ENCODE measurements at regions not wholly inside any gene's neighbourhood (a gene's known extent, or its start where the extent isn't known, plus 50 kb on each side); places are given as distances from the start of the nearest gene placed in this dataset.
"Not testable (repeated sequence)": the region's sequence is repeated elsewhere in the genome, so short reads cannot be mapped to it uniquely, and the experiment has no call there.

- no peak for ATAC-seq (replicated peaks in 1 of 2)
- Mint-ChIP-seq H3K4me3 (no peak overlapping the region), H3K27ac (no peak overlapping the region), H3K9me3 (peaks cover 3 to 4% of the 10 kb centered on the region in 2 donors), H3K4me1 (ENCODE audit: low read depth) (no peaks in the 10 kb centered on the region), H3K36me3 (ENCODE audit: insufficient read depth in 2 of 2) (peaks cover 0 to 2% of the 10 kb centered on the region in 2 donors), H3K27me3 (ENCODE audit: low read depth) (no peaks in the 10 kb centered on the region)
- no peak for DNase-seq
These were observed 791.1 kb downstream of the AACS start for GRCh38 chr12:125856366-125856765.

GRCh38 chr12:125856896-125857295 is 791.7 kb downstream of the AACS start:
- Mint-ChIP-seq H3K4me1 (ENCODE audit: low read depth) (no peaks in the 10 kb centered on the region), H3K9me3 (peaks cover 3 to 4% of the 10 kb centered on the region in 2 donors), H3K27ac (no peak overlapping the region), H3K36me3 (ENCODE audit: insufficient read depth in 2 of 2) (peaks cover 0 to 2% of the 10 kb centered on the region in 2 donors), H3K4me3 (no peak overlapping the region), H3K27me3 (ENCODE audit: low read depth) (no peaks in the 10 kb centered on the region)
- ATAC-seq (replicated peaks in 1 of 2), result no peak
- DNase-seq, result no peak

GRCh38 chr12:125860672-125861288 is 795.5 kb downstream of the AACS start:
- H3K9me3 Mint-ChIP-seq, result peaks cover 3 to 5% of the 10 kb centered on the region in 2 donors

GRCh38 chr12:125861299-125862281 is 796.4 kb downstream of the AACS start:
- DNase-seq (no peak), ATAC-seq (replicated peaks in 1 of 2) (no peak)
- H3K27ac Mint-ChIP-seq, result no peak overlapping the region
- peaks cover 0 to 2% of the 10 kb centered on the region in 2 donors for H3K36me3 Mint-ChIP-seq (ENCODE audit: insufficient read depth in 2 of 2)
- H3K27me3 Mint-ChIP-seq (ENCODE audit: low read depth), result no peaks in the 10 kb centered on the region
- no peak overlapping the region for H3K4me3 Mint-ChIP-seq
- H3K4me1 Mint-ChIP-seq (ENCODE audit: low read depth), result no peaks in the 10 kb centered on the region
- H3K9me3 Mint-ChIP-seq, result peaks cover 4 to 5% of the 10 kb centered on the region in 2 donors

More at GRCh38 chr12:125860672-125861288, 795.5 kb downstream of the AACS start:
- Mint-ChIP-seq H3K27me3 (ENCODE audit: low read depth) (no peaks in the 10 kb centered on the region), H3K36me3 (ENCODE audit: insufficient read depth in 2 of 2) (peaks cover 0 to 2% of the 10 kb centered on the region in 2 donors), H3K4me1 (ENCODE audit: low read depth) (no peaks in the 10 kb centered on the region), H3K27ac (no peak overlapping the region), H3K4me3 (no peak overlapping the region)
- DNase-seq (no peak), ATAC-seq (replicated peaks in 1 of 2) (no peak)

- H3K27me3 Mint-ChIP-seq (ENCODE audit: low read depth); ATAC-seq (replicated peaks in 1 of 2); H3K4me1 Mint-ChIP-seq (ENCODE audit: low read depth); H3K27ac Mint-ChIP-seq; H3K9me3 Mint-ChIP-seq; DNase-seq; H3K4me3 Mint-ChIP-seq; H3K36me3 Mint-ChIP-seq (ENCODE audit: insufficient read depth in 2 of 2): not testable (repeated sequence)
These were observed 800.0 kb downstream of the AACS start for GRCh38 chr12:125865236-125865635.

GRCh38 chr12:125871811-125872594 is 806.8 kb downstream of the AACS start:
- ATAC-seq (replicated peaks in 1 of 2) (no peak), DNase-seq (no peak)
- Mint-ChIP-seq H3K36me3 (ENCODE audit: insufficient read depth in 2 of 2) (no peaks in the 10 kb centered on the region), H3K27me3 (ENCODE audit: low read depth) (no peaks in the 10 kb centered on the region), H3K27ac (no peak overlapping the region), H3K9me3 (peaks cover 1 to 3% of the 10 kb centered on the region in 2 donors), H3K4me1 (ENCODE audit: low read depth) (no peaks in the 10 kb centered on the region), H3K4me3 (no peak overlapping the region)

- H3K27me3 Mint-ChIP-seq (ENCODE audit: low read depth), result no peaks in the 10 kb centered on the region
- no peak for DNase-seq
- no peaks in the 10 kb centered on the region for H3K36me3 Mint-ChIP-seq (ENCODE audit: insufficient read depth in 2 of 2)
- ATAC-seq (replicated peaks in 1 of 2), result no peak
- H3K27ac Mint-ChIP-seq, result no peak overlapping the region
- H3K9me3 Mint-ChIP-seq, result peaks cover 1 to 3% of the 10 kb centered on the region in 2 donors
- H3K4me1 Mint-ChIP-seq (ENCODE audit: low read depth), result no peaks in the 10 kb centered on the region
- no peak overlapping the region for H3K4me3 Mint-ChIP-seq
These were observed 807.8 kb downstream of the AACS start for GRCh38 chr12:125873016-125873415.

GRCh38 chr12:125878483-125878882 is 813.2 kb downstream of the AACS start:
- no peaks in the 10 kb centered on the region for H3K36me3 Mint-ChIP-seq (ENCODE audit: insufficient read depth in 2 of 2)
- H3K9me3 Mint-ChIP-seq, result peaks cover 0 to 7% of the 10 kb centered on the region in 2 donors
- no peaks in the 10 kb centered on the region for H3K27me3 Mint-ChIP-seq (ENCODE audit: low read depth)
- ATAC-seq (replicated peaks in 1 of 2) (no peak), DNase-seq (no peak)
- no peak overlapping the region for H3K27ac Mint-ChIP-seq
- H3K4me3 Mint-ChIP-seq, result no peak overlapping the region
- no peaks in the 10 kb centered on the region for H3K4me1 Mint-ChIP-seq (ENCODE audit: low read depth)

- ATAC-seq (replicated peaks in 1 of 2), result no peak
- H3K4me1 Mint-ChIP-seq (ENCODE audit: low read depth), result no peaks in the 10 kb centered on the region
- peaks cover 2 to 9% of the 10 kb centered on the region in 2 donors for H3K9me3 Mint-ChIP-seq
- H3K27ac Mint-ChIP-seq, result no peak overlapping the region
- no peak for DNase-seq
- H3K36me3 Mint-ChIP-seq (ENCODE audit: insufficient read depth in 2 of 2), result no peaks in the 10 kb centered on the region
- H3K27me3 Mint-ChIP-seq (ENCODE audit: low read depth), result no peaks in the 10 kb centered on the region
- no peak overlapping the region for H3K4me3 Mint-ChIP-seq
These were observed 816.9 kb downstream of the AACS start for GRCh38 chr12:125882141-125882540.

- no peak for ATAC-seq (replicated peaks in 1 of 2)
- DNase-seq, result no peak
- H3K27ac Mint-ChIP-seq, result no peak overlapping the region
- H3K4me1 Mint-ChIP-seq (ENCODE audit: low read depth), result no peaks in the 10 kb centered on the region
- H3K36me3 Mint-ChIP-seq (ENCODE audit: insufficient read depth in 2 of 2), result no peaks in the 10 kb centered on the region
- peaks cover 3 to 5% of the 10 kb centered on the region in 2 donors for H3K9me3 Mint-ChIP-seq
- H3K27me3 Mint-ChIP-seq (ENCODE audit: low read depth), result no peaks in the 10 kb centered on the region
- no peak overlapping the region for H3K4me3 Mint-ChIP-seq
These were observed 823.7 kb downstream of the AACS start for GRCh38 chr12:125888921-125889320.

- Mint-ChIP-seq H3K27ac (no peak overlapping the region), H3K4me1 (ENCODE audit: low read depth) (no peaks in the 10 kb centered on the region), H3K27me3 (ENCODE audit: low read depth) (no peaks in the 10 kb centered on the region), H3K9me3 (peaks cover 0 to 3% of the 10 kb centered on the region in 2 donors), H3K36me3 (ENCODE audit: insufficient read depth in 2 of 2) (no peaks in the 10 kb centered on the region), H3K4me3 (no peak overlapping the region)
- no peak for DNase-seq
- ATAC-seq (replicated peaks in 1 of 2), result no peak
These were observed 824.5 kb downstream of the AACS start for GRCh38 chr12:125889742-125890141.

- Mint-ChIP-seq H3K4me3 (no peak overlapping the region), H3K36me3 (ENCODE audit: insufficient read depth in 2 of 2) (no peaks in the 10 kb centered on the region)
These were observed 825.2 kb downstream of the AACS start for GRCh38 chr12:125890366-125890905.

More at GRCh38 chr12:125890366-125890905, 825.2 kb downstream of the AACS start:
- no peak for DNase-seq
- Mint-ChIP-seq H3K4me1 (ENCODE audit: low read depth) (no peaks in the 10 kb centered on the region), H3K9me3 (peaks cover 0 to 3% of the 10 kb centered on the region in 2 donors), H3K27me3 (ENCODE audit: low read depth) (no peaks in the 10 kb centered on the region), H3K27ac (no peak overlapping the region)
- ATAC-seq (replicated peaks in 1 of 2), result no peak
